GM23338 (cell line): ENCODE measurements at regions not wholly inside any gene's neighbourhood (a gene's known extent, or its start where the extent isn't known, plus 50 kb on each side); places are given as distances from the start of the nearest gene placed in this dataset.

ENCODE experiments used
- ATAC-seq: fragments of 200-7000 bp; cut with Tn5 transposase; 3 replicates; pipeline ENCODE4 v1.9.1; 2020
- DNase-seq: peaks from one replicate; pipeline ENCODE4 v3.0.0-alpha.2; 2015; ENCODE audit warnings: low spot score
- H2AFZ ChIP-seq: fragments of 200-600 bp; sonication (generic); 2 replicates; pipeline ENCODE4 v1.8.0; 2016; ENCODE audit warnings: antibody characterized with exemption, mild to moderate bottlenecking, moderate library complexity
- H3F3A ChIP-seq: fragments of 200-600 bp; sonication (generic); replicated peaks from 2 replicates; pipeline ENCODE4 v1.8.0; 2017; ENCODE audit warnings: antibody characterized with exemption, mixed run types, low read depth
- H3K27ac ChIP-seq: fragments of 200-600 bp; sonication (generic); 2 replicates; pipeline ENCODE4 v1.6.1; 2016; ENCODE audit warnings: low read depth
- H3K27me3 ChIP-seq: fragments of 200-600 bp; sonication (generic); 2 replicates; pipeline ENCODE4 v1.8.0; 2016; ENCODE audit warnings: mild to moderate bottlenecking, mixed run types, moderate library complexity; ENCODE audit not compliant: insufficient read depth
- H3K36me3 ChIP-seq: fragments of 200-600 bp; sonication (generic); 2 replicates; pipeline ENCODE4 v1.8.0; 2016; ENCODE audit warnings: mild to moderate bottlenecking; ENCODE audit not compliant: insufficient read depth
- H3K4me1 ChIP-seq: fragments of 200-600 bp; sonication (generic); 2 replicates; pipeline ENCODE4 v1.8.0; 2016; ENCODE audit warnings: mild to moderate bottlenecking, moderate library complexity; ENCODE audit not compliant: insufficient read depth
- H3K4me2 ChIP-seq: fragments of 200-600 bp; sonication (generic); 2 replicates; pipeline ENCODE4 v1.7.1; 2017; ENCODE audit warnings: mixed run types
- H3K4me3 ChIP-seq: fragments of 200-600 bp; sonication (generic); 2 replicates; pipeline ENCODE4 v1.6.1; 2016; ENCODE audit warnings: mixed run types
- H3K79me2 ChIP-seq: fragments of 200-600 bp; sonication (generic); replicated peaks from 2 replicates; pipeline ENCODE4 v1.8.0; 2017; ENCODE audit warnings: mild to moderate bottlenecking; ENCODE audit not compliant: insufficient read depth
- H3K9me2 ChIP-seq: fragments of 200-600 bp; sonication (generic); 2 replicates; pipeline ENCODE4 v1.8.0; 2017; ENCODE audit not compliant: insufficient read depth
- H4K20me1 ChIP-seq: fragments of 200-600 bp; sonication (generic); replicated peaks from 2 replicates; pipeline ENCODE4 v1.8.0; 2017; ENCODE audit warnings: mild to moderate bottlenecking; ENCODE audit not compliant: insufficient read depth
- H3K27ac Mint-ChIP-seq: 2 replicates; pipeline ENCODE4 v1.8.0; 2020; ENCODE audit warnings: inconsistent platforms, mild to moderate bottlenecking, moderate library complexity, mixed read lengths
- H3K27me3 Mint-ChIP-seq: 3 replicates; pipeline ENCODE4 v1.8.0; 2022; ENCODE audit warnings: low read depth, mild to moderate bottlenecking, moderate library complexity, mixed read lengths, inconsistent platforms; ENCODE audit not compliant: insufficient read depth, poor library complexity
- H3K36me3 Mint-ChIP-seq: 3 replicates; pipeline ENCODE4 v1.8.0; 2021; ENCODE audit warnings: low read depth, mild to moderate bottlenecking, inconsistent platforms, moderate library complexity, mixed read lengths
- H3K4me1 Mint-ChIP-seq: 3 replicates; pipeline ENCODE4 v1.8.0; 2020; ENCODE audit warnings: mild to moderate bottlenecking, inconsistent platforms, mixed read lengths
- H3K4me3 Mint-ChIP-seq: 3 replicates; pipeline ENCODE4 v1.8.0; 2021; ENCODE audit warnings: moderate library complexity, mild to moderate bottlenecking, inconsistent platforms, mixed read lengths
- H3K9me3 Mint-ChIP-seq: 3 replicates; pipeline ENCODE4 v1.8.0; 2020; ENCODE audit warnings: moderate library complexity, mild to moderate bottlenecking, inconsistent platforms, mixed read lengths
- EZH2 ChIP-seq: fragments of 200-600 bp; sonication (generic); IDR thresholded peaks from one replicate; pipeline ENCODE4 v1.8.0; 2017; ENCODE audit warnings: antibody characterized with exemption, mild to moderate bottlenecking, low read depth; ENCODE audit not compliant: unreplicated experiment
- EZH2phosphoT487 ChIP-seq: fragments of 200-600 bp; sonication (generic); IDR thresholded peaks from one replicate; pipeline ENCODE4 v1.8.1; 2018; ENCODE audit warnings: antibody characterized with exemption; ENCODE audit not compliant: unreplicated experiment
- POLR2AphosphoS5 ChIP-seq: IDR thresholded peaks from 2 replicates; pipeline ENCODE4 v1.6.1; 2016; ENCODE audit warnings: antibody characterized with exemption, low read depth
- STAT1 ChIP-seq: IDR thresholded peaks from one replicate; pipeline ENCODE4 v1.6.1; 2016; ENCODE audit warnings: antibody characterized with exemption; ENCODE audit not compliant: unreplicated experiment
- TF ChIP-seq, protein P1 (sequence below), 2 experiments: fragments of 200-600 bp in 1 of 2; sonication (generic) in 1 of 2; conservative IDR thresholded peaks; 2 replicates each; pipeline versions ENCODE4 v1.5.1 to v1.6.1; 2016 to 2017; ENCODE audit warnings: antibody characterized with exemption in 2 of 2, low read depth in 2 of 2, mild to moderate bottlenecking in 2 of 2, moderate library complexity in 1 of 2
- TF ChIP-seq, protein P2 (sequence below): fragments of 250-450 bp; sonication (Bioruptor Pico); IDR thresholded peaks from 2 replicates; pipeline ENCODE4 v1.5.0; 2020; ENCODE audit warnings: mild to moderate bottlenecking, moderate library complexity

DNA sequence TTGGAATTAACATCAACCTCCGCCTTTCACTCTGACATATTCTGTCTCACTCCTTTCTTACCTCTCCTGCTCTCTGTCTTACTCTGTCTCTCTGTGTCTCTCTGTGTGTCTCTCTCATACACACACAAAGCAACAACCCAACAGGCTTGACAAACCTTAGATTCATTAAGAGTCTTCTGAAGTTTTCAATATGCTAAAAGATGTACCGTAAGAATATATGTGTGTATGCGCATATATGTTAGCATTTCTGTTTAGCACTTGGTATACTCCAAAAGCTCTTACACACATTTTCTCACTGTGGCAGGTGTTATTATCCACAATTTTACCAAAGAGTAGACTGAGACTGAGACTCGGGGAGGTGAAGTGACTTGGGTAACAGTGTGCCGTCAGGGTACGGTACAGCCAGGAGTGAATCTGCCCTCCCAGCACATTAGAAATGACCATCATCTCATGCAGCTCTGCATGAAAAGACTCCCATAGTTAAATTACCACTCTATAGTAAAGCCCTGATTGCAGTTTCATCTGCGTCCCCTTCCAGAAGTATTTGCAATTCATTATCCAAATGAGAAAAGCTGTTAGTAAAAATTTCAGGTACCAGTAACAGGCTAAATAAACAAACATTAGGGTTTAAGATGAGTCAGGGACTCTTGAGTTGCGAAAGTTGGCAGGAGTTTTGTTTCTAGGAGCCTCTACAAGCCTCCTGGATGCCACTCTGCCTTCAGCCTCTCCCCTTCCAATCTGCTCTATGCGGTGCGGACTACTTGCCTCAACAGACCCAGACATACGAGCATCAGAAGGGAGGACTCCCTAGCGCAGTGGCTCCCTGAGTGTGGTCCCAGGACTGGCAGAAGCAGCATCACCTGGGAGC is 195.2 kb upstream of the TMEM45B start:
- Histone ChIP-seq H3K79me2 (no peaks in the 10 kb centered on the region), H3K27me3 (no peaks in the 10 kb centered on the region), H3F3A (no peaks in the 10 kb centered on the region), H3K4me3 (no peak overlapping the region), H3K4me1 (no peaks in the 10 kb centered on the region), H4K20me1 (no peaks in the 10 kb centered on the region), H3K27ac (no peak overlapping the region), H3K9me2 (no peaks in the 10 kb centered on the region), H3K4me2 (no peak overlapping the region), H2AFZ (no peak overlapping the region), H3K36me3 (no peaks in the 10 kb centered on the region; the same call in 1 of the 2 replicates)
- no peak overlapping the region for H3K4me3 Mint-ChIP-seq
- ATAC-seq = no peak
- peaks cover 3% of the 10 kb centered on the region; the same call in 2 of the 3 replicates for H3K4me1 Mint-ChIP-seq
- no peak for TF ChIP-seq EZH2phosphoT487
- no peak for TF ChIP-seq POLR2AphosphoS5
- no peak for TF ChIP-seq EZH2
- TF ChIP-seq, protein P1, sequence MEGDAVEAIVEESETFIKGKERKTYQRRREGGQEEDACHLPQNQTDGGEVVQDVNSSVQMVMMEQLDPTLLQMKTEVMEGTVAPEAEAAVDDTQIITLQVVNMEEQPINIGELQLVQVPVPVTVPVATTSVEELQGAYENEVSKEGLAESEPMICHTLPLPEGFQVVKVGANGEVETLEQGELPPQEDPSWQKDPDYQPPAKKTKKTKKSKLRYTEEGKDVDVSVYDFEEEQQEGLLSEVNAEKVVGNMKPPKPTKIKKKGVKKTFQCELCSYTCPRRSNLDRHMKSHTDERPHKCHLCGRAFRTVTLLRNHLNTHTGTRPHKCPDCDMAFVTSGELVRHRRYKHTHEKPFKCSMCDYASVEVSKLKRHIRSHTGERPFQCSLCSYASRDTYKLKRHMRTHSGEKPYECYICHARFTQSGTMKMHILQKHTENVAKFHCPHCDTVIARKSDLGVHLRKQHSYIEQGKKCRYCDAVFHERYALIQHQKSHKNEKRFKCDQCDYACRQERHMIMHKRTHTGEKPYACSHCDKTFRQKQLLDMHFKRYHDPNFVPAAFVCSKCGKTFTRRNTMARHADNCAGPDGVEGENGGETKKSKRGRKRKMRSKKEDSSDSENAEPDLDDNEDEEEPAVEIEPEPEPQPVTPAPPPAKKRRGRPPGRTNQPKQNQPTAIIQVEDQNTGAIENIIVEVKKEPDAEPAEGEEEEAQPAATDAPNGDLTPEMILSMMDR (conservative IDR thresholded peaks at IDR 0.05; ENCODE audit: low read depth in 2 of 2) = no peak
- no peak for TF ChIP-seq STAT1
- TF ChIP-seq, protein P2, sequence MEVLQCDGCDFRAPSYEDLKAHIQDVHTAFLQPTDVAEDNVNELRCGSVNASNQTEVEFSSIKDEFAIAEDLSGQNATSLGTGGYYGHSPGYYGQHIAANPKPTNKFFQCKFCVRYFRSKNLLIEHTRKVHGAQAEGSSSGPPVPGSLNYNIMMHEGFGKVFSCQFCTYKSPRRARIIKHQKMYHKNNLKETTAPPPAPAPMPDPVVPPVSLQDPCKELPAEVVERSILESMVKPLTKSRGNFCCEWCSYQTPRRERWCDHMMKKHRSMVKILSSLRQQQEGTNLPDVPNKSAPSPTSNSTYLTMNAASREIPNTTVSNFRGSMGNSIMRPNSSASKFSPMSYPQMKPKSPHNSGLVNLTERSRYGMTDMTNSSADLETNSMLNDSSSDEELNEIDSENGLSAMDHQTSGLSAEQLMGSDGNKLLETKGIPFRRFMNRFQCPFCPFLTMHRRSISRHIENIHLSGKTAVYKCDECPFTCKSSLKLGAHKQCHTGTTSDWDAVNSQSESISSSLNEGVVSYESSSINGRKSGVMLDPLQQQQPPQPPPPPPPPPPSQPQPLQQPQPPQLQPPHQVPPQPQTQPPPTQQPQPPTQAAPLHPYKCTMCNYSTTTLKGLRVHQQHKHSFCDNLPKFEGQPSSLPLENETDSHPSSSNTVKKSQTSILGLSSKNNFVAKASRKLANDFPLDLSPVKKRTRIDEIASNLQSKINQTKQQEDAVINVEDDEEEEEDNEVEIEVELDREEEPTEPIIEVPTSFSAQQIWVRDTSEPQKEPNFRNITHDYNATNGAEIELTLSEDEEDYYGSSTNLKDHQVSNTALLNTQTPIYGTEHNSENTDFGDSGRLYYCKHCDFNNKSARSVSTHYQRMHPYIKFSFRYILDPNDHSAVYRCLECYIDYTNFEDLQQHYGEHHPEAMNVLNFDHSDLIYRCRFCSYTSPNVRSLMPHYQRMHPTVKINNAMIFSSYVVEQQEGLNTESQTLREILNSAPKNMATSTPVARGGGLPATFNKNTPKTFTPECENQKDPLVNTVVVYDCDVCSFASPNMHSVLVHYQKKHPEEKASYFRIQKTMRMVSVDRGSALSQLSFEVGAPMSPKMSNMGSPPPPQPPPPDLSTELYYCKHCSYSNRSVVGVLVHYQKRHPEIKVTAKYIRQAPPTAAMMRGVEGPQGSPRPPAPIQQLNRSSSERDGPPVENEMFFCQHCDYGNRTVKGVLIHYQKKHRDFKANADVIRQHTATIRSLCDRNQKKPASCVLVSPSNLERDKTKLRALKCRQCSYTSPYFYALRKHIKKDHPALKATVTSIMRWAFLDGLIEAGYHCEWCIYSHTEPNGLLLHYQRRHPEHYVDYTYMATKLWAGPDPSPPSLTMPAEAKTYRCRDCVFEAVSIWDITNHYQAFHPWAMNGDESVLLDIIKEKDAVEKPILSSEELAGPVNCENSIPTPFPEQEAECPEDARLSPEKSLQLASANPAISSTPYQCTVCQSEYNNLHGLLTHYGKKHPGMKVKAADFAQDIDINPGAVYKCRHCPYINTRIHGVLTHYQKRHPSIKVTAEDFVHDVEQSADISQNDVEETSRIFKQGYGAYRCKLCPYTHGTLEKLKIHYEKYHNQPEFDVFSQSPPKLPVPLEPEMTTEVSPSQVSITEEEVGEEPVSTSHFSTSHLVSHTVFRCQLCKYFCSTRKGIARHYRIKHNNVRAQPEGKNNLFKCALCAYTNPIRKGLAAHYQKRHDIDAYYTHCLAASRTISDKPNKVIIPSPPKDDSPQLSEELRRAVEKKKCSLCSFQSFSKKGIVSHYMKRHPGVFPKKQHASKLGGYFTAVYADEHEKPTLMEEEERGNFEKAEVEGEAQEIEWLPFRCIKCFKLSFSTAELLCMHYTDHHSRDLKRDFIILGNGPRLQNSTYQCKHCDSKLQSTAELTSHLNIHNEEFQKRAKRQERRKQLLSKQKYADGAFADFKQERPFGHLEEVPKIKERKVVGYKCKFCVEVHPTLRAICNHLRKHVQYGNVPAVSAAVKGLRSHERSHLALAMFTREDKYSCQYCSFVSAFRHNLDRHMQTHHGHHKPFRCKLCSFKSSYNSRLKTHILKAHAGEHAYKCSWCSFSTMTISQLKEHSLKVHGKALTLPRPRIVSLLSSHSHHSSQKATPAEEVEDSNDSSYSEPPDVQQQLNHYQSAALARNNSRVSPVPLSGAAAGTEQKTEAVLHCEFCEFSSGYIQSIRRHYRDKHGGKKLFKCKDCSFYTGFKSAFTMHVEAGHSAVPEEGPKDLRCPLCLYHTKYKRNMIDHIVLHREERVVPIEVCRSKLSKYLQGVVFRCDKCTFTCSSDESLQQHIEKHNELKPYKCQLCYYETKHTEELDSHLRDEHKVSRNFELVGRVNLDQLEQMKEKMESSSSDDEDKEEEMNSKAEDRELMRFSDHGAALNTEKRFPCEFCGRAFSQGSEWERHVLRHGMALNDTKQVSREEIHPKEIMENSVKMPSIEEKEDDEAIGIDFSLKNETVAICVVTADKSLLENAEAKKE (CRISPR knock-in tag) = no peak
- H3K27me3 Mint-ChIP-seq = peaks cover 3% of the 10 kb centered on the region
- no peaks in the 10 kb centered on the region for H3K36me3 Mint-ChIP-seq
- H3K27ac Mint-ChIP-seq = no peak overlapping the region
- DNase-seq = no peak
- H3K9me3 Mint-ChIP-seq = no peaks in the 10 kb centered on the region
